HG02885 (cell line): ENCODE measurements at regions not wholly inside any gene's neighbourhood (a gene's known extent, or its start where the extent isn't known, plus 50 kb on each side); places are given as distances from the start of the nearest gene placed in this dataset.
"Not testable (repeated sequence)": the region's sequence is repeated elsewhere in the genome, so short reads cannot be mapped to it uniquely, and the experiment has no call there.

Experiments used
- ATAC-seq: cut with Tn5 transposase; IDR thresholded peaks from one replicate; pipeline ENCODE4 v1.9.1; 2021; ENCODE audit warnings: mild to moderate bottlenecking; ENCODE audit not compliant: unreplicated experiment, poor library complexity

DNA sequence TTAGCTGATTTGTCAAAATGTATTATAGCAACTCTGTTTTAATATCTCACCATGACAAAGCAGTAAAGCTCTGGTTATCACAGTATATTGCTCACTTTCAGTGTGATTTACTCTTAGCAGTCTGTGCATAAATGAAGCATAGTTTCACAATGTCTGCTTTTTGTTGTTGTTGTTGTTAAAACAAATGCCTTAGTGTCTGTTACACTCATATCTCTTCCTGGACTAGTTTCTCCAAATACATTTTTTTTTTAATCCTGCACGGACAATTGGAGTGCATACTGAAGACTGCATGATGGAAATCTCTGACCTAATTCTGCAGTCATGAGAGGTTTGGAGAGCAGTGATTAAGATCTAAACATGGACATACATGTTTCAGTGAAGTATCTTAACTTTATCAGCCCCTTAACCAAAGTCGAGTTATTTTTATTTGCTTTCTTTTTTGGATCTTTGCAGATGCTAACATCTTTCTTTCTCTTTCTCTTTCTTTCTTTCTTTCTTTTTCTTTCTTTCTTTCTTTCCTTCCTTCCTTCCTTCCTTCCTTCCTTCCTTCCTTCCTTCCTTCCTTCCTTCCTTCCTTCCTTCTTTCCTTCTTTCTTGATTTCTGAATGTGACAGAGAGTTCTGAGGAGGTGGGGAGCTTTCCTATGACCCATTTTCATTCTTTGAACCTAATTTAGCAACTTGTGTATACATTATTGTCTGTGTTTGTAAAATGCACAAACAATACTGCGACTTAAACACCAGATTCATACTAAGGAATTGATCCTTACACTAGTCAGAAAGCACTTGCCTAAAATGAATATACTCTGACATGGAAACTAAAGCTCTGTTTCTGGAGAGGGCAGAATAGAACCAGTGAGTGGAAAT is 161.5 kb upstream of the AGR3 start:
- ATAC-seq, result no peak

DNA sequence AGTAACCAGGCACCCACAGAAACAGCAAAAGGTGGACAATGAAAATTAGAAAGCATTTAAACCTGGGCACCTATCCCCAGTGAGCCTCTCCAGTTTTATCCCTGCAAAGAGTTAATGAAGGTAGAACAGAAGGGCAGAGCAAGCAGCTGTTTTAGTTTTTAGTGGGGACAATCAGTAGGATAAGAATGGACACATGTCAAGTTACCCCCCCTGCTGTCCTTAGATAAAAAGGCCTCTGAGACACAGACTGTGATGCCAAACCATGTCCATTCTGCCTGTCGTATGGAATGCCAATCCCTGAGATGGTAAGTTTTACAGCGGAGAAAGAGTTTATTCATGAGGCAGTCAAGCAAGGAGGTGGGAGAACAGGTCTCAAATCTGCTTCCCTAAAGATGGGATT is 162.6 kb upstream of the AGR3 start:
- ATAC-seq, result no peak

DNA sequence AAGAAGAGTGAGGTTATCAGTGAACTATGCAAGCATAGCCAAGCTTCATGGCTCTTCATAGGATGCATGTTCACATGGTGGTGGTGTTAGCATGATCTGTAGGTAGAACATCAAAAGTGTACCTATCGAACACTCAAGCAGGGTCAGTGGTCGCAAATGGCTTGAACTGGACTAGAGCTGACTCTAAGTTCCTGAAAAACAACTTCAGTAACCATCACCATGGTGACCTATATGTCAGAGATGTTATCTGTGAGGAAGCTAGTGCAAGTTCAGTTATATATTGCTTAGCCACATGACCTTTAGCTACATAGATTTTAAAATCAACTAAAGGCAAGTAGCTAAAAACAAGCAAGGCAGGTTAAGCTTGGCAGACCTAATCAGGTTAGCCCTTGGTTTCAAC is 163.1 kb upstream of the AGR3 start:
- ATAC-seq, result no peak

DNA sequence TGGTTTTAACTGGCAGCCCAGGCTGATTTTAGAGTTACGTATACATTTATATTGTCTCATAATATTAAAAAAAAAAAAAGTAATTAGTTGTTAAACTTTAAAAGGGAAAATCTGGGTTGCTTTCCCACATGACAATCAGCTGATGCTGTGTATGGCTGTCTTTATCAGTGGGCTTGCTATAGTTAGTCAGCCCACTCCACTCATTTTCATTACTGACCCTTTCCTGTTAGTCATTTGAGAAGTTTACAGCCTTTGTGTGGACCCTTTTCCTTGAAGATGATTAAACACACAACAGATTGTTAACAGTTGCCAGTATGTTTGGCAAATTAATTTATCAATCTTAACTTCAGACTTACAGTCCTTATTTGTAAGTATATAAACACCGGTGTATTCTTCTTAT is 164.5 kb upstream of the AGR3 start:
- no peak for ATAC-seq

DNA sequence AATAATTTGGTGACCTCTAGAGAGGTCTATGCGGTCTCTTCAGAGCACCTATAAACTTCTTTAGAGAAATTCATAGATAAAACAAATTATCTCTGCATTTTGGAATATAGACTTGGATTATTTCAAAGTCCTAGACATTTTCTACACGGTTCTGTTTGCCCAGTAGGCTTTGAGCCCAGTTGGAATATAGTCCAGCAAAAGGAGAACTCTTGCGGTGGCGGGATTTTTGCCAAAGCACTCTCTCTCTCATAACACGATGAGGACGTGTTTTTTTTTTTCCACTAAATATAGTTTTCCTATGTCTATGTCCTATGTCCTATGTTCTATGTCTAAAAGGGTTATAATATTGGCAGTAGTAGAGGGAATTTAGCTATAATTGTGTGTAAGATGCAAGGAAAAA is 164.9 kb upstream of the AGR3 start:
- no peak for ATAC-seq

DNA sequence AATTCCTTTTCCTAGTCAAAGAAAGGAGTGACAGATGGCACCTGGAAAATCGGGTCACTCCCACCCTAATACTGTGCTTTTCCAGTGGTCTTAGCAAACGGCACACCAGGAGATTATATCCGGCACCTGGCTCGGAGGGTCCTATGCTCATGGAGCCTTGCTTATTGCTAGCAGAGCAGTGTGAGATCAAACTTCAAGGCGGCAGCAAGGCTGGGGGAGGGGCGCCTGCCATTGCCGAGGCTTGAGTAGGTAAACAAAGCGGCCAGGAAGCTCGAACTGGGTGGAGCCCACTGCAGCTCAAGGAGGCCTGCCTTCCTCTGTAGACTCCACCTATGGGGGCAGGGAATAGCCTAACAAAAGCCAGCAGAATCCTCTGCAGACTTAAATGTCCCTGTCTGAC is 171.4 kb upstream of the AGR3 start:
- not testable (repeated sequence) for ATAC-seq

DNA sequence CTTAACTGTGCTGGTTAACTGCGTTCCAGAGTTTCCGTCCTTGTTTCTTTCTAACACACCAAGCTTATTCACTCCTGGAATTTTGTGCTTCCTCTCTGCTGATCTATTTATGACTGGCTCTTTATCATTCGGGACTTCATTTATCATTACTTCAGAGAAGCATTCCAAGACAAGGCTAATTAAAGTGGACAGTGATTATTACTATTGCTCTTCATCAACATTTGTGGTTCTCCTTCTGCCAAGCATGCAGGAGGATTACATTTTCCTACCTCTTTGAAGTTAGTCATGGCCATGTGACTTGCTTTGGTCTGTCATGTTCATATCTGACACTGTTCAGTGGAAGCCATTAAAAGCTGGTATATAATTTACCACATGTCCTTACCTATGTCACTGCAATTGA is 172.4 kb upstream of the AGR3 start:
- ATAC-seq, result no peak

DNA sequence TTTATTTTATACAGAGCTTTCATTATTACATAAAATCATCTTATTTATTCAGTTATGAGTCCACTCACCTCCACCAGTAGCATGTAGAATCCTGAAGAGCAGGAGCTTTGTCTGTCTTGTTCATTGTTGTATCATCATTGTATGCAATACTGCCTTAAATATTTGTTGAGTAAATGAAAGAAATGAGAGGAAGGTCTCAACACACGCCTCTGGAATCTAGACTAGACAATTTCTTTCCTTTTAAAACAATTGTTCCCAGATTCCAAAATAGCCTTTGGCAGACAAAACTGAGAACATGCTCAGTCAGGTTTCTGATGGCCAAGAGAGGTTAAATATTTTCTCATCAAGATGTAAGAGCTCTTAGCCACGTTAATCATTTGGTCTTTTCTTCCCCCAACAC is 173.1 kb upstream of the AGR3 start:
- ATAC-seq, result no peak

DNA sequence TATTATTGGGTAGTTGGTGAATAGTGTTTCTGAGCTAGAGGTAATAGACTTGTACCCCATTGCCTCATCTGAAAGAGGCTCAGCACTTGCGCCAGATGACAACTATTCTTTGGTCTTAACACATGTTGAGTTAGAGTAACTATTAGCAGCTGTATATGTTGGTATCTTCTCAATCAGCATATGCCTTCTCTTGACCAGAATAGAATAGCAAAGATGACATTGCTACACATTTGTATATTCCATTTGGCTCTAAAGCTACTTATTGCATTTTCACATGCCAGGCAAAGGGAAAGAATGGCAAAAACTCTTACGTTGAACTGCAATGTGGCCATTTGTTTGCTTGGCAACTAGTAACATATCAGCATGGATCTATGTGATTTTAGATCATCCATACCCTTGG is 173.8 kb upstream of the AGR3 start:
- ATAC-seq, result no peak

DNA sequence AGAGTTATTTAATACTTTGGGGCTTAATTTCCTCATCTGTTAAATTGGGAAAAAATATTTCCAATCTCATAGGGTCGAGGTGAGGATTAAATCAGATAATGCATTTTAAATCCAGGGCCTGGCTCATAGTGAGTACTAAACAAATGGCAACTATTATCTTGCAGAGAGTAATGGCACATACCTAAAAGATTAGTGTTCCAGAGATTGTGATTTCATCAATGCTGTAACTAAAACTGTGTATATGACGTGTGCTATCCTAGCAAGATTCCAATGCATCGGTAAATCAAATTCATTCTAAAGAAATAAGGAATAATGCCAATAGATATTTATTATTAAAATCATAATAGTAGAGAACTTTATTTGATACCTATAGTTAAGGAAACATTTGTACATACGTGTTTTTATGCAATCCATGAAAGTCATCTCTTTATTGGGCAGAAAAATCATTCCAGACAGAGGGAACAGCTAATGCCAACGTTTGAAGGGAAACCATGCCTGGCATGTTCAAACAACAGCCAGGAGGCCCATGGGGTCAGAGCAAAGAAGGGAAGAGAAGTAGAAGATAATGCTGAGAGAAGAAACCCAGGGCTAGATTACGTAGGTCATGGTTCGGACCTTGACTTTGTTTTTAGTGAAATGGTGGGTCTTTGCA is 174.8 kb upstream of the AGR3 start:
- ATAC-seq, result no peak

DNA sequence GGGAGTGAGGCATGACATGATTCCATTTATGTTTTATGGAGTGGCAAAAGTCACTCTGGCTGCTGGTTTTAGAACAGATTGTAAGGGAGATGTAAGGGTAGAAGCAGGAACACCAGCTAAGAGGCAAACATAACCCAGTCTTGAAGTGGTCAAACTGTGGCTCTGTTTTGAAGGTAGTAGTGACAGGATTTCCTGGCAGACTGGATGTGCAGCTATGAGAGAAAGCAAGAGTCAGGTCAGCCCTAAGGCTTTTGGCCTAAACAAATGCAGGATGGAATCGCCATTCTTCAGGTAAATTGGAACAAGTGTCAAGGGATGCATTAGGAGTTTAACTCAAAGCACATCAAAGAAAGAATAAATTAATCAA is 175.3 kb upstream of the AGR3 start:
- no peak for ATAC-seq

DNA sequence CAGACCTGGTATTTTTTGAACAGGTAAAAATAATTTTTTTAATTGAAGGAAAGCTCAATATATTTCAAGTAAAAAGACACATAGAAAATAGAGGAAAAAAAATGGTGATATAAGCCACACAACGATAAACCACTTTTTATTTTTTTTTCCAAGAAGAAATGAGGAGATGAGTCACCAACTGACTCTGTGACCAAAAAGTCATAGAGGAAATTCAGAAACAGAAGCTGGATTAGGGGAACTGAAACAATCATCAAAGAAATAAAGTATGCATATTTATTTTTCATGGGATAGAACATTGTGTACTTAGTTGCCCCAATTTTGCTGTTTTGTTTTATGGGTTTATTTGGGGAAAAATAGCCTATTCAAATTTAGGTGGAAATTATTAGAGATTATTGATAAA is 176.8 kb upstream of the AGR3 start:
- ATAC-seq, result no peak

DNA sequence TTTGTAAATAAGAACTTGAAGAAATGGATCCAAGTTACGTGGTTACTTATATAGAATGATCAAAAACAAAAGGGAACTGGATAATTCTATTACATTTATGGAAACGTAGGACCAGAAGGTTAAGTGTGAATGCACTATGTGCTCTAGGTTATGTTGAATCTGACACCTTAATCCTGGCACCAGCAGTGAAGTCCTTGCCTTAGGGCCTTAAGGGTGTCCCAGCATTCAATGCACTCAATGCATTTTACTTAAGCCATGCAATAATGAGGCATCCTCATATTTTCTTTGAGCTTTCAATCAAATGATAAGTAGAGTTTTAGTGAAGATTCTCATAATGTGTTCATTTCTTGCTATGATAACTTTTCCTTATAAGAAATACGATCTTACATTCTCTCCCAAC is 178.3 kb upstream of the AGR3 start:
- ATAC-seq, result no peak

DNA sequence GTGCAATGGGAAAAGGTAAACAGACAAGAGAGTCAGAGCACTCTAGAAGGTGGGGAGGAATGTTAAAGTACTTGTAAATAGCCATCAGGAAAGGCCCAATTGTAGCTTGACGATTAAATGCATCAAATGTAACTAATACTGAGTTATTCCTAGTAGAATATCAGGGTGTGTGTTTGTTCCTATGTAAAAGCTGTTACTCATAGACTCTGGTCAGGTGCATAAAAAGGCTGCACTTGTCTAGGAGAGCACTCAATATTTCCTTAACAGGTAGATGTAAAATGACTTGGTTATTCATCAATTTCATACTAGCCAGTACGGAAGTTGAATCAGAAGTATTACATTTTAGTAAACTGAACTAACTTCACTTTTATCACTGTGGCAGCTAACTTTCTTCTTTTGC is 179.7 kb upstream of the AGR3 start:
- no peak for ATAC-seq

DNA sequence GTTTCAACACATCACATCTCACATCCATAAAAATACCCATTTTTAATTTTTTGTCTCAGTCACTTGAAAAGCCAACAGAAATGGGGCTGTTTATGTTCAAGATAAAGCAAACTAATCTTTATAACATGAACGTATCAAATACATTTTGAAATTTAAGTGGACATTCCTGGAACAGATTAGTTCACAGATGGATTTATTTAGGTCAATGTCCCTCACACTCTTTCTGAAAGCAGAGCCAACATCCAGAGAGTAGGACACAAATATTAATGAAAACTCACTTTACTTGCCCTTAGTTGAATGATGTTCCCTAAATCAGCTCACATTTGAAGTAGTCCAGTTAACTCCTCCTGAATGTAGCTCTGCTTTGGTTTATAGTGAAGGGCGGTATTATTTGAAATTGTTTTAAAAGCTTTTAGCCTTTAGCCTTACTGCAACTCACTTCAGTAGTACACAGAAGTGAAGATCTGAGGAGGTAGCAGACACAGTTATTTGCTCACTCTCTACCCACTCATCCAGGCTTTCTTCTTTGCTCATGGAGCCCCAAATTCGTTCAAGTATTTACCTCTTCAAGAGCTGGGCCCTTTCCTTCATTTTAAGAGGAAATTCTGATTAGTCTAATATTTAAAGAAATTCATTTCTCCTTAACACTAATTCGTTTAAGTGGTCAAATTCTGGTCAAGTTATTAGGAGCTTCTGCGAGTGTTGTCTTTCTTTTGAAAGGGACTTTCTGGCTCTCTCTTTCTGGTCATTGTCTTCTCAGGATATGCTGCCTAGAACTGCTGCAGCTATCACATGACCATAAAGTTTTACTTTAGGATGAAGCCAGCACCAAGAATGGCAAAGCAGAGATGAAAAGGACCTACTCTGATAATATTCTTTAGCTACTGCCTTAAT is 180.6 kb upstream of the AGR3 start:
- ATAC-seq, result peak; percentile 45

DNA sequence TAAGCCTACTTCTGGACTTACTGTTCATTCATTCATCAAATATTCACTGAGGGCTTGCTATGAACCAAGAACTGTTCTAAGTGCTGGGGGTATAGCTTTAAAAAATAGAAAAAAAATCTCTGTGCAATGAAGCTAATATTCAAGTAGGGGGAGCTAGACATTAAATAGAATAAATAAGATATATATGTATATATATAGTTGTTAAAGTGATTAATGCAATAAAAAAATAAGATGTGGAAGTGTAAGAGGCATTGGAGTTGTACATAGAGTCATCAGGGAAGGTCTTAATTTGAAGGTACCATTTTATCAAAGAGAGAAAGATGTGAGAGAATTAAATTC is 181.2 kb upstream of the AGR3 start:
- ATAC-seq, result peak; percentile 29

DNA sequence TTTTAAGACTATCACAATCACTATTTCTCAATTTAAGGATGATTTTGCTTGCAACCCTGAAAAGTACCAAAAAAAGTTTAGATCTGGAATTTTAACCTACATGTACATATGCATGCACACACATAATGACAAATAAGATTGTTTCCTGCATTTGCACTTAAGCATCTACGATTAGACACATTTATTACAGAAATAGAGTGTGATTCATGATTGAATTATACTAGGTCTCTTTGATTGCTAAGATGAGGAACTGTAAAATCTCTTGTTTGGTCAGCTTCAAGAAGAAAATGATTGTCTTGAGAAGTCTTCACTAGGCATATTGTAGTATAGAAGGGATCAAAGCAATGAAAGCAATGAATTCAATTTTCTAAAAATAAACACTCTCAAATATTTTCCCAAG is 185.9 kb upstream of the AGR3 start:
- no peak for ATAC-seq

DNA sequence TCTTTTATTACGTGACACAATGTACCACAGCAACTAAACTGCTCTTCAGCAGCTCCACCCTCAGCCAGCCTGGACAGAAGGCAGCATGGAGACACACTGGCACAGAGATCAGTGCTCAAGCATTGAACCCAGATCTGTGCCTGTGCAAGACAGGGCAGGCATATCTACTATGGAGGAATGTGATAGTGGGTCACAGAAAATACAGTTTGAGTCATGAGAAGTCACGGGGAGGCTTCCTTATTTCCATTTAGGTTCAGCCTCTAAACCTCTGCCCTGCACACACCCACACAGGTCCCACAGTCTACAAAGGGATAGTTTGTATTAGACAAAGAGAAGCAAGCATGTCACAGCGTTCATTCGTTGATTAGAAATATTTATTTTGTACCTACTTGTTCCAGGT is 187.4 kb upstream of the AGR3 start:
- peak; percentile 65 for ATAC-seq

DNA sequence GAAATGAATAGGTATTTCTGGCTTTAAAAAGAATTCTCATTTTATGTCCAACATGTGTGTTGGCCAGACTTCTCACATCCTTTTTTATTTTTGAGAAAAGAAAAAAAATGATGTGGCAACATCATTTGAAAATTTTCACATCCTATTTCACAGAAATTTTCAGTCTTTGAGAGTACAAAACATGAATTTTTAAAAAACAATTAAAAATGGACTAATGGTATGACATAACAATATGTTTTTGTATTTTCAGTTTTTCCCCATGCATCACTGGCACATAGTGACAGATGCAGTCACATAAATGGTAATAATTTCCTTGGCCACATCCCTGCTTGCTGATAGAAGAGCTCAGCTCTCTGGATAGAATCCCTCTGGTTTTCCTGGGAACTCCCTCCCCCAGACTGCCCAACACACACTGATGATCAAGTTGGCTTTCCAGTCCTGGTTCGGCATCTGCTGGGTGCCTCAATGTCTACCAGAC is 188.5 kb upstream of the AGR3 start:
- ATAC-seq, result no peak

DNA sequence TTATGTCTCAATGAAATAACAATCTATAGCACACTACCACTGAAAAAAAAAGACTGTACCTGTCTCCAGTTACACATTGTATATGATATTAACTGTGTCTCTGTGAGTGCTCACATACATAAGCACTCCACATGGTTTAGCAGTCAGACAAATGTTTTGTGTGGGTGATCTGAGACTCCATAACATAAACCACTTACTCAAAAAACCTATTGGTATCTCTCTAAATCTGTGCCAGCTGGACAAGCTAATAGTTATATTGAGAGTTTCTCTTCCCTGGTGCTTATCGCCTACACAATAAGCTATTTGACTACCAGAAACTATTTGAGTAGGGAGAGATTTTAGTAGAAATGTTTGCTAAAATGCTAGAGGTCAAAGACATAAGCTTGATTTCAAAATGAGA is 190.1 kb upstream of the AGR3 start:
- ATAC-seq, result peak; percentile 76

DNA sequence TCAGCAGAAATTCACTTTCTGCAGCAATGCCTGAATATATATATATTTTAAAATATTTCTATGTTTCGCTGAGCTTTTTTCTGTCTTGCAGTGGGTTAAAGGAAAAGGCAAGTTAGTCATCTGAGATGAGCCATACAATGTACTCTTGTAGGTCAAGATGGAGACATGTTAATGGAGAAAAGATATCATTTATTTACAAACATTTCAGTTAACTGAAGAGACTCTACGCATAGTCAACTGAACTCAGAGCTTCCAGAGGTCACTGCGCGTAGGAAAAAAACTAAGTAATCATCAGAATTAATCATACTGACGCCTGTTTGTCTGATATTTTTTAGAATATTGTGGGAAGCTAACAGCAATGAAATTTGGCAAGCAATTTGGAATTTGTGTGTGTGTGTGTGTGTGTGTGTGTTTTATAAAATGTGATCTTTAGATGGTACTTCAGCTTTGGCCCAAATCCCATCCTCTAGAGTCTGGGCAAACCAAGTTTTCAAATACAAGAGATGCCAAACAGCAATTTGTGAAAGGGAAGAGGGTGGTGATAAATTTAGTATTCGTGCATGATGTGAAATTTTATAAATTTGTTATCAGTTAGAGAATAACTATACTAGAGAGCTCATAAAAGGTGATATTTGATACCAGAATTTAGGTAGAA is 193.9 kb upstream of the AGR3 start:
- ATAC-seq, result no peak
